Fibroblast of skin of back (primary cell): ENCODE measurements at regions not wholly inside any gene's neighbourhood (a gene's known extent, or its start where the extent isn't known, plus 50 kb on each side); places are given as distances from the start of the nearest gene placed in this dataset.
A peak's percentile ranks its signal among the peaks of the same experiment; 100 is the strongest.
"Not testable (repeated sequence)": the region's sequence is repeated elsewhere in the genome, so short reads cannot be mapped to it uniquely, and the experiment has no call there.

Source experiments
- DNase-seq: peaks from one replicate; pipeline ENCODE4 v3.0.0-alpha.2; 2013

DNA sequence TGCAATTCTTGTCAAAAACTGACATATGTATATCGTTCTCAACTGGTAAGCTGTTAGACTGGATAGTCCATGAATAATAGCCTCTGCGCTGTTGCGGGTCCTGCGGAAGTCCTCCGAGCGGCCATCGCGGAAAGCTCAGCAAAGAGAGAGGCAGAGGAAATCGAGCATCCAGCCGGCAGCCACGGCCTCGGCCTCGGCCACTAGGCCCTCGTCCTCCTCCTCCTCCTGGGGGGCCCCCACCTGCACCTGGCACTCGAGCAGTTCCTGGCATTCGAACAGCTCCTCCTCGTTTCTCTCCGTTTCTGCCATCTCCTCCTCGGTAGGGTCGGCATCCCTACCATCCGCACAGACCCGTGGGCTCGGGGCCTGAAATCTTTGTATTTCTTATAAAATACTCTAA, 111.2 kb upstream of the CYLC1 start:
- DNase-seq = not testable (repeated sequence)

DNA sequence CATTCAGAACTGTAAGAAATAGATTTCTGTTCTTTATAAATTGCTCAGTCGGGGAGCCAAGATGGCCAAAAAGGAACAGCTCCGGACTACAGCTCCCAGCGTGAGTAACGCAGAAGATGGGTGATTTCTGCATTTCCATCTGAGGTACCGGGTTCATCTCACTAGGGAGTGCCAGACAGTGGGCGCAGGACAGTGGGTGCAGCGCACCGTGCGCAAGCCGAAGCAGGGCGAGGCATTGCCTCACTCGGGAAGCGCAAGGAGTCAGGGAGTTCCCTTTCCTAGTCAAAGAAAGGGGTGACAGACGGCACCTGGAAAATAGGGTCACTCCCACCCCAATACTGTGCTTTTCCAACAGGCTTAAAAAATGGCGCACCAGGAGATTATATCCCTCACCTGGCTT, 110.5 kb upstream of the CYLC1 start:
- DNase-seq = not testable (repeated sequence)

DNA sequence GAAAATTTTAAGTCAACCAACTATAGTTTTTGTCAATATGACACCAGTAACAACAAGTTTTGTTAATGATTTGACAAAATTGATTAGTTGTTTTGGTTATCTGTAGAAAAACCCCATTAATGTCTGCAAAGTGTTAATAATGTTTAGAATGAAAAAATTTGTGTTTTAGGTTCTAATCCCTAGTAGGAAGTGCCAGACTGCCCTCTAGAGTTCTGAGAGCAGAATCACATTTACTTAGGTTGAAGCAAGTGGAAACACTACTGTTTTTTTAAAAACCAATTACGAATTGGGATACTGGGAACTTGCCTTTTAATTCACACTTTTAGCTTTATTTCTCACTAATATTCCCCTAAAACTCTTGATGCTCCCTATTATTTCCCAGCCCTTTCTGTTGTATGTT, 101.1 kb upstream of the CYLC1 start:
- DNase-seq = peak; percentile 0

DNA sequence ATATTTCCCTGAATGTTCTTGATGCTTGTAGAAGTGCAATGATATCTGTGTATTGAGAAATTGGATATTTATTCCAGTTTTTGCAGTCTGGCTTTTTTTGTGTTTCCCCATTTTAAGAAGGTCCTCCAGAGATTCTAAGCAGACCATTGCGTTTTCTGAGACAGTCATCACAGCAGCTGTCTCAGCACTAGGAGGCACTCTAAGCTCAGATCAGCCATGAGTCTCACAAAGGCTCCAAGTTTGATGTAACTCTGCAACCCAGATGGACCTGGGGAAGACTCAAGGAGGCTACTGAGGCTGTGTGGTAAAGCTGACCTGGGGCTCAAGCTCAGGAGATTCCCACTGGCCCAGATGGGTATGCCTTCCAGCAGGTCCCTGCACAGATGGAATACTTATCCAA, 89.3 kb upstream of the CYLC1 start:
- no peak for DNase-seq
